ENCODE measurements at regions not wholly inside any gene's neighbourhood (a gene's known extent, or its start where the extent isn't known, plus 50 kb on each side); places are given as distances from the start of the nearest gene placed in this dataset.
"Not testable (repeated sequence)": the region's sequence is repeated elsewhere in the genome, so short reads cannot be mapped to it uniquely, and the experiment has no call there.

GRCh38 chr2:145789636-145790035 is 1269.7 kb upstream of the ZEB2 start:
- no peak overlapping the region for H3K4me2 ChIP-seq
- H3K36me3 ChIP-seq (ENCODE audit: insufficient read depth), result no peaks in the 10 kb centered on the region
- no peaks in the 10 kb centered on the region for H3K79me2 ChIP-seq (replicated peaks; ENCODE audit: insufficient read depth)
- peaks cover 7% of the 10 kb centered on the region; the same call in 2 of the 3 replicates for H3K9me3 Mint-ChIP-seq
- no peak overlapping the region for H2AFZ ChIP-seq
- no peaks in the 10 kb centered on the region for H3K9me2 ChIP-seq (ENCODE audit: insufficient read depth)
- H3K4me1 ChIP-seq (ENCODE audit: insufficient read depth), result no peaks in the 10 kb centered on the region
- H3F3A ChIP-seq (replicated peaks; ENCODE audit: low read depth), result no peaks in the 10 kb centered on the region
- DNase-seq (ENCODE audit: low spot score) (no peak), ATAC-seq (no peak)
- H3K4me3 ChIP-seq, result no peak overlapping the region
- no peaks in the 10 kb centered on the region for H3K27me3 ChIP-seq (ENCODE audit: insufficient read depth)
- H3K4me1 Mint-ChIP-seq, result no peaks in the 10 kb centered on the region
- TF ChIP-seq STAT1 (IDR thresholded peaks at IDR 0.05; ENCODE audit: unreplicated experiment) (no peak), REST (IDR thresholded peaks at IDR 0.05; ENCODE audit: unreplicated experiment) (no peak)
- H3K4me3 Mint-ChIP-seq, result no peak overlapping the region
- no peaks in the 10 kb centered on the region for H3K36me3 Mint-ChIP-seq (ENCODE audit: low read depth)
- H3K27ac Mint-ChIP-seq, result no peak overlapping the region
- no peaks in the 10 kb centered on the region for H4K20me1 ChIP-seq (replicated peaks; ENCODE audit: insufficient read depth)
- no peak overlapping the region for H3K27ac ChIP-seq (ENCODE audit: low read depth)
- H3K27me3 Mint-ChIP-seq (ENCODE audit: insufficient read depth, low read depth, poor library complexity), result no peaks in the 10 kb centered on the region

GRCh38 chr2:145787597-145788361 is 1267.9 kb upstream of the ZEB2 start:
- not testable (repeated sequence) for H4K20me1 ChIP-seq (replicated peaks; ENCODE audit: insufficient read depth); H3K4me1 Mint-ChIP-seq; H3K27ac Mint-ChIP-seq; H3K4me2 ChIP-seq; H3K4me3 Mint-ChIP-seq; H3K9me2 ChIP-seq (ENCODE audit: insufficient read depth); H3K36me3 ChIP-seq (ENCODE audit: insufficient read depth); DNase-seq (ENCODE audit: low spot score); H3K27me3 Mint-ChIP-seq (ENCODE audit: insufficient read depth, low read depth, poor library complexity); H3K79me2 ChIP-seq (replicated peaks; ENCODE audit: insufficient read depth); H3K4me1 ChIP-seq (ENCODE audit: insufficient read depth); H3K27me3 ChIP-seq (ENCODE audit: insufficient read depth); H3F3A ChIP-seq (replicated peaks; ENCODE audit: low read depth); H3K4me3 ChIP-seq; H3K27ac ChIP-seq (ENCODE audit: low read depth); H3K36me3 Mint-ChIP-seq (ENCODE audit: low read depth); ATAC-seq; H2AFZ ChIP-seq
- peaks cover 15% of the 10 kb centered on the region; the same call in 2 of the 3 replicates for H3K9me3 Mint-ChIP-seq

DNA sequence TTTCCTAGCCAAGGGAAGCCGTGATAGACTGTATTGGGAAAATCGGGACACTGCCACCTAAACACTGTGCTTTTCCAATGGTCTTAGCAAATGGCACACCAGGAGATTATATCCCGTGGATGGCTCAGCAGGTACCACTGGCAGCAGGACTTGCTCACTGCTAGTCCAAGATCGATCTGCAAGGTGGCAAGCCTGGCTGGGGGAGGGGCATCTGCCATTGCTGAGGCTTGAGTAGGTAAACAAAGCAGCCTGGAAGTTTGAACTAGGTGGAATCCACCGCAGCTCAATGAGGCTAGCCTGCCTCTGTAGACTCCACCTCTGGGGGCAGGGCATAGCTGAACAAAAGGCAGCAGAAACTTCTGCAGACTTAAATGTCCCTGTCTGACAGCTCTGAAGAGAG is 1262.7 kb upstream of the ZEB2 start:
- H3K9me2 ChIP-seq (ENCODE audit: insufficient read depth); H3K36me3 Mint-ChIP-seq (ENCODE audit: low read depth); H3K27me3 ChIP-seq (ENCODE audit: insufficient read depth); H3K79me2 ChIP-seq (replicated peaks; ENCODE audit: insufficient read depth); H3K27ac ChIP-seq (ENCODE audit: low read depth); H3K4me1 Mint-ChIP-seq; H3K27ac Mint-ChIP-seq; DNase-seq (ENCODE audit: low spot score); H3F3A ChIP-seq (replicated peaks; ENCODE audit: low read depth); H3K4me1 ChIP-seq (ENCODE audit: insufficient read depth); H3K4me3 Mint-ChIP-seq; H3K4me3 ChIP-seq; H3K36me3 ChIP-seq (ENCODE audit: insufficient read depth); H4K20me1 ChIP-seq (replicated peaks; ENCODE audit: insufficient read depth); H3K27me3 Mint-ChIP-seq (ENCODE audit: insufficient read depth, low read depth, poor library complexity); H3K4me2 ChIP-seq; ATAC-seq; H2AFZ ChIP-seq: not testable (repeated sequence)
- peaks cover 25% of the 10 kb centered on the region; the same call in 2 of the 3 replicates for H3K9me3 Mint-ChIP-seq

All from GM23338 (cell line).